ENCODE measurements at regions not wholly inside any gene's neighbourhood (a gene's known extent, or its start where the extent isn't known, plus 50 kb on each side); places are given as distances from the start of the nearest gene placed in this dataset.

- no peaks in the 10 kb centered on the region for H3K27me3 ChIP-seq
Observed at GRCh38 chr1:82091265-82091664, 290.5 kb downstream of the ADGRL2 start.

GRCh38 chr1:82090104-82090503 lies 289.4 kb downstream of the ADGRL2 start:
- intact Hi-C loops (cut with DNase I; ENCODE audit: low total_unique reads), result no loop called here
- Histone ChIP-seq H3K36me3 (no peaks in the 10 kb centered on the region), H3K9me3 (no peaks in the 10 kb centered on the region), H3K27ac (no peak overlapping the region), H3K27me3 (no peaks in the 10 kb centered on the region), H3K4me3 (no peak overlapping the region), H3K4me1 (no peaks in the 10 kb centered on the region)
- WGBS, 5 donors, result 84 to 94% (median 88%) methylated on average over 1 of the region's 1 CpG
- DNase-seq, result no peak
- TF ChIP-seq EP300 (IDR thresholded peaks at IDR 0.05) (no peak), CTCF (IDR thresholded peaks at IDR 0.05) (peak in 1 of 7 experiments; percentile 15)

More at GRCh38 chr1:82091265-82091664, 290.5 kb downstream of the ADGRL2 start:
- Histone ChIP-seq H3K36me3 (no peaks in the 10 kb centered on the region), H3K4me1 (no peaks in the 10 kb centered on the region), H3K27ac (no peak overlapping the region), H3K4me3 (no peak overlapping the region), H3K9me3 (no peaks in the 10 kb centered on the region)
- no peak for DNase-seq
- intact Hi-C loops (cut with DNase I; ENCODE audit: low total_unique reads), result no loop called here
- TF ChIP-seq CTCF (IDR thresholded peaks at IDR 0.05) (no peak), EP300 (IDR thresholded peaks at IDR 0.05) (no peak), POLR2AphosphoS5 (IDR thresholded peaks at IDR 0.05) (no peak), POLR2A (IDR thresholded peaks at IDR 0.05) (no peak)
- WGBS, 5 donors, result 89 to 95% (median 95%) methylated on average over 3 of the region's 3 CpGs

- intact Hi-C loops (cut with DNase I; ENCODE audit: low total_unique reads), result no loop called here
- no peak overlapping the region for H3K4me3 ChIP-seq
- H3K27ac ChIP-seq, result no peak overlapping the region
- TF ChIP-seq POLR2AphosphoS5 (IDR thresholded peaks at IDR 0.05), result no peak
- no peak for TF ChIP-seq CTCF (IDR thresholded peaks at IDR 0.05)
- TF ChIP-seq EP300 (IDR thresholded peaks at IDR 0.05), result no peak
- TF ChIP-seq POLR2A (IDR thresholded peaks at IDR 0.05), result no peak
- 44 to 50% (median 45%) methylated on average over 2 of the region's 2 CpGs for WGBS, 5 donors
- no peaks in the 10 kb centered on the region for H3K9me3 ChIP-seq
- no peaks in the 10 kb centered on the region for H3K36me3 ChIP-seq
- no peaks in the 10 kb centered on the region for H3K27me3 ChIP-seq
- DNase-seq, result no peak
- no peaks in the 10 kb centered on the region for H3K4me1 ChIP-seq
Observed at GRCh38 chr1:82086739-82087138, 286.0 kb downstream of the ADGRL2 start.

GRCh38 chr1:82079607-82080006 lies 278.9 kb downstream of the ADGRL2 start:
- 86 to 95% (median 90%) methylated on average over 1 of the region's 1 CpG for WGBS, 5 donors
- no peak for TF ChIP-seq POLR2AphosphoS5 (IDR thresholded peaks at IDR 0.05)
- TF ChIP-seq POLR2A (IDR thresholded peaks at IDR 0.05), result no peak
- TF ChIP-seq CTCF (IDR thresholded peaks at IDR 0.05), result no peak
- no peak for TF ChIP-seq EP300 (IDR thresholded peaks at IDR 0.05)

More at GRCh38 chr1:82079607-82080006, 278.9 kb downstream of the ADGRL2 start:
- intact Hi-C loops (cut with DNase I; ENCODE audit: low total_unique reads), result no loop called here
- Histone ChIP-seq H3K4me3 (no peak overlapping the region), H3K4me1 (no peaks in the 10 kb centered on the region), H3K27me3 (no peaks in the 10 kb centered on the region), H3K27ac (no peak overlapping the region), H3K9me3 (no peaks in the 10 kb centered on the region), H3K36me3 (no peaks in the 10 kb centered on the region)
- DNase-seq, result no peak

All from stomach (tissue), 8 donors.